Keratinocyte (primary cell): ENCODE measurements at regions not wholly inside any gene's neighbourhood (a gene's known extent, or its start where the extent isn't known, plus 50 kb on each side); places are given as distances from the start of the nearest gene placed in this dataset.

Source experiments
- EZH2 ChIP-seq: IDR thresholded peaks from one replicate; pipeline ENCODE4 v1.6.1; 2012; ENCODE audit warnings: inconsistent platforms, mild to moderate bottlenecking, low read length, moderate library complexity
- TF ChIP-seq, protein P1 (sequence below), 3 experiments: IDR thresholded peaks in 1 of 3; conservative IDR thresholded peaks in 1 of 3; optimal IDR thresholded peaks in 1 of 3; 2 replicates in 2 of 3; 3 replicates in 1 of 3; pipeline versions ENCODE3 to v1.5.1; 2011; ENCODE audit warnings: low read length in 3 of 3, mild to moderate bottlenecking in 3 of 3, moderate library complexity in 2 of 3, control low read depth in 1 of 3, inconsistent platforms in 1 of 3; ENCODE audit not compliant: insufficient read depth in 2 of 3; ENCODE audit errors: extremely low read depth in 1 of 3

DNA sequence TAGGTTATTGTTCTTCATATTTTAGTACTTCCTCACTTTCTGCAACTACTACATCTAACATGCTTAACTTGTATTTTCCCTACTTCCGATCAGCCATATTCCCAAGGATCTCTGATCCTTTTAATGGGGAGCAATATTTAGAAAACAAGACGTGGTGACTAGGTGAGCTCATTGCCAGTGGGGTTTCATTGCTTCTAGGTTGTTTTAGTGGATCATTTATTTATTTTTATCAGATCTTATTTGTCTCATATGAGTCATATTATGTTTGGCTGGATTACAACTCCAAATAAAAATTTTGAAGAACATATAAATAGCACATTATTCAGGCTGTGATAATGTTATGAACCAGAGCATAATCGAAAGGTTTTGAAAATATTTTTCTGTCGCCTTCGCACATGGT is 480.9 kb upstream of the TMEFF2 start:
- TF ChIP-seq, protein P1, sequence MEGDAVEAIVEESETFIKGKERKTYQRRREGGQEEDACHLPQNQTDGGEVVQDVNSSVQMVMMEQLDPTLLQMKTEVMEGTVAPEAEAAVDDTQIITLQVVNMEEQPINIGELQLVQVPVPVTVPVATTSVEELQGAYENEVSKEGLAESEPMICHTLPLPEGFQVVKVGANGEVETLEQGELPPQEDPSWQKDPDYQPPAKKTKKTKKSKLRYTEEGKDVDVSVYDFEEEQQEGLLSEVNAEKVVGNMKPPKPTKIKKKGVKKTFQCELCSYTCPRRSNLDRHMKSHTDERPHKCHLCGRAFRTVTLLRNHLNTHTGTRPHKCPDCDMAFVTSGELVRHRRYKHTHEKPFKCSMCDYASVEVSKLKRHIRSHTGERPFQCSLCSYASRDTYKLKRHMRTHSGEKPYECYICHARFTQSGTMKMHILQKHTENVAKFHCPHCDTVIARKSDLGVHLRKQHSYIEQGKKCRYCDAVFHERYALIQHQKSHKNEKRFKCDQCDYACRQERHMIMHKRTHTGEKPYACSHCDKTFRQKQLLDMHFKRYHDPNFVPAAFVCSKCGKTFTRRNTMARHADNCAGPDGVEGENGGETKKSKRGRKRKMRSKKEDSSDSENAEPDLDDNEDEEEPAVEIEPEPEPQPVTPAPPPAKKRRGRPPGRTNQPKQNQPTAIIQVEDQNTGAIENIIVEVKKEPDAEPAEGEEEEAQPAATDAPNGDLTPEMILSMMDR (optimal IDR thresholded peaks at IDR 0.05 in 1 of 3, IDR thresholded peaks at IDR 0.05 in 1 of 3, conservative IDR thresholded peaks at IDR 0.05 in 1 of 3; ENCODE audit: extremely low read depth in 1 of 3, insufficient read depth in 2 of 3, low read length in 3 of 3) = no peak
- TF ChIP-seq EZH2 = no peak
